Heart left ventricle (tissue), 16 donors: ENCODE measurements at regions not wholly inside any gene's neighbourhood (a gene's known extent, or its start where the extent isn't known, plus 50 kb on each side); places are given as distances from the start of the nearest gene placed in this dataset.

Experiments used
- ATAC-seq, 4 donors: fragments of 200-7000 bp; cut with Tn5 transposase; one replicate each; pipeline ENCODE4 v1.9.1; 2020 to 2022; ENCODE audit warnings: moderate library complexity in 4 of 4, mild to moderate bottlenecking in 3 of 4, moderate number of reproducible peaks in 1 of 4
- DNase-seq, 5 donors: peaks; one replicate each; pipeline ENCODE4 v3.0.0-alpha.2; 2020
- H3K27ac ChIP-seq, 12 donors: fragments of 200-600 bp; sonication (generic) in 4 of 12; one replicate each; pipeline versions ENCODE4 v1.5.0 to v1.8.0; 2016 to 2022; ENCODE audit warnings: mild to moderate bottlenecking in 2 of 12
- H3K27me3 ChIP-seq, 9 donors: fragments of 200-600 bp; sonication (generic) in 2 of 9; one replicate each; pipeline versions ENCODE4 v1.5.1 to v1.8.0; 2016 to 2022; ENCODE audit warnings: mild to moderate bottlenecking in 3 of 9
- H3K36me3 ChIP-seq, 9 donors: fragments of 200-600 bp; sonication (generic) in 2 of 9; one replicate each; pipeline versions ENCODE4 v1.5.0 to v1.8.0; 2018 to 2022; ENCODE audit warnings: mild to moderate bottlenecking in 2 of 9
- H3K4me1 ChIP-seq, 12 donors: fragments of 200-600 bp; sonication (generic) in 4 of 12; one replicate each; pipeline versions ENCODE4 v1.5.0 to v1.8.0; 2016 to 2022; ENCODE audit warnings: mild to moderate bottlenecking in 3 of 12
- H3K4me3 ChIP-seq, 12 donors: fragments of 200-600 bp; sonication (generic) in 4 of 12; one replicate each; pipeline versions ENCODE4 v1.5.0 to v1.8.0; 2017 to 2022; ENCODE audit warnings: mild to moderate bottlenecking in 9 of 12, moderate library complexity in 4 of 12
- H3K9me3 ChIP-seq, 12 donors: fragments of 200-600 bp; sonication (generic) in 4 of 12; one replicate each; pipeline versions ENCODE4 v1.5.0 to v1.8.0; 2016 to 2022; ENCODE audit warnings: mild to moderate bottlenecking in 1 of 12
- POLR2A ChIP-seq, 2 donors: fragments of 450-650 bp; IDR thresholded peaks; one replicate each; pipeline ENCODE4 v1.6.1; 2017; ENCODE audit warnings: antibody characterized with exemption in 2 of 2, mild to moderate bottlenecking in 2 of 2, moderate library complexity in 2 of 2
- WGBS, 4 donors: extraction: QIAGEN DNeasy Blood & Tissue Kit in 2 of 4; methylation state at CpG; one replicate each; pipeline versions ENCODE4 v1.1.5 to v1.1.7; 2013 to 2018; 5-methylcytosine and 5-hydroxymethylcytosine counted together
- intact Hi-C, 10 donors: fragments of 100-400 bp; cut with DNase I; formaldehyde crosslinking; loops; one replicate each; pipeline versions ENCODE4 v1.11.1 to v1.14.2; 2022
- TF ChIP-seq, protein P1 (sequence below), 12 donors: fragments of 200-600 bp; sonication (generic) in 4 of 12; IDR thresholded peaks; one replicate each; pipeline versions ENCODE4 v1.5.0 to v1.8.0; 2018 to 2022; ENCODE audit warnings: antibody characterized with exemption in 12 of 12, mild to moderate bottlenecking in 5 of 12
- donor health status: ischemic (EF 13 %, LVEDD 7.1; RV severe dilation, severe dysfunction).
- donor health status: healthy with polysubstance abuse.
- donor health status: DM: no; HTN: yes; CAD: no.
- donor health status: DM: no; HTN: no; CAD: no.
- donor health status: ischemic (EF 25% LVEDD 6.9; RV normal size, moderate dysfunction).
- donor health status: ischemic (EF 25% LVEDD 5.7; RV mildly dilated, moderate dysfunction).
- donor health status: healthy.
- donor health status: DM: yes; HTN: yes; CAD: no.
- donor health status: ischemic (EF 35%, LVEDD 5.7; RV mildly dilated, moderate dysfunction).
- donor health status: nonischemic (EF 11% LVEDD 7.7; RV severe dilation, severe dysfunction).
- donor health status: DM: yes; HTN: yes; CAD: no.
- donor health status: PGD.
- donor health status: ischemic (EF 29% LVEDD 5.4; RV normal size, mild dysfunction).
- donor health status: nonischemic (EF 23%, LVEDD 6.1; RV moderate dilation, normal function).

DNA sequence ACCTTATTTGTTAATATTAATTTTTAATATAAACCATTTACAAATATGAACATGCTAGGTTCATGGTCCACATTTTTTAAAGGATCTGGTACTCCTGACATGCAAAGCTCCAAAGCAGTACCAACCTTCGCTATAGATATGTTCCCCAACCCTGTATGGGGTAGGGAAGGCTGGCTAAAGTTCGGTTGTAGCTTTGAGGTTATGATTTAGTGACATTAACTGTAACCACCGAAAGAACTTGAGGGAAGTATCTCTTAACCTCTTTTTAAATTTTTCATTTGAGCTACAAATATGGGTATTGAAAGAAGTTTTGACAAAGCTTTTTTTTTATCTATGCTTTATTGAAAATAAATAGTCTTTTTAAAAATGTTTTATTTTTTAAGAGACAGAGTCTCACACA, 115.5 kb downstream of the DYRK2 start:
- intact Hi-C loops = no loop called here
- Histone ChIP-seq H3K9me3 (no peaks in the 10 kb centered on the region), H3K36me3 (no peaks in the 10 kb centered on the region), H3K27ac (no peak overlapping the region), H3K27me3 (no peaks in the 10 kb centered on the region), H3K4me1 (peaks cover 0 to 13% (median under 1%) of the 10 kb centered on the region in 12 donors), H3K4me3 (no peak overlapping the region)
- ATAC-seq (no peak), DNase-seq (no peak)
- WGBS, 4 donors = 92 to 97% (median 95%) methylated on average over 3 of the region's 3 CpGs
- TF ChIP-seq, protein P1, sequence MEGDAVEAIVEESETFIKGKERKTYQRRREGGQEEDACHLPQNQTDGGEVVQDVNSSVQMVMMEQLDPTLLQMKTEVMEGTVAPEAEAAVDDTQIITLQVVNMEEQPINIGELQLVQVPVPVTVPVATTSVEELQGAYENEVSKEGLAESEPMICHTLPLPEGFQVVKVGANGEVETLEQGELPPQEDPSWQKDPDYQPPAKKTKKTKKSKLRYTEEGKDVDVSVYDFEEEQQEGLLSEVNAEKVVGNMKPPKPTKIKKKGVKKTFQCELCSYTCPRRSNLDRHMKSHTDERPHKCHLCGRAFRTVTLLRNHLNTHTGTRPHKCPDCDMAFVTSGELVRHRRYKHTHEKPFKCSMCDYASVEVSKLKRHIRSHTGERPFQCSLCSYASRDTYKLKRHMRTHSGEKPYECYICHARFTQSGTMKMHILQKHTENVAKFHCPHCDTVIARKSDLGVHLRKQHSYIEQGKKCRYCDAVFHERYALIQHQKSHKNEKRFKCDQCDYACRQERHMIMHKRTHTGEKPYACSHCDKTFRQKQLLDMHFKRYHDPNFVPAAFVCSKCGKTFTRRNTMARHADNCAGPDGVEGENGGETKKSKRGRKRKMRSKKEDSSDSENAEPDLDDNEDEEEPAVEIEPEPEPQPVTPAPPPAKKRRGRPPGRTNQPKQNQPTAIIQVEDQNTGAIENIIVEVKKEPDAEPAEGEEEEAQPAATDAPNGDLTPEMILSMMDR (IDR thresholded peaks at IDR 0.05) = no peak
- no peak for TF ChIP-seq POLR2A (IDR thresholded peaks at IDR 0.05)

DNA sequence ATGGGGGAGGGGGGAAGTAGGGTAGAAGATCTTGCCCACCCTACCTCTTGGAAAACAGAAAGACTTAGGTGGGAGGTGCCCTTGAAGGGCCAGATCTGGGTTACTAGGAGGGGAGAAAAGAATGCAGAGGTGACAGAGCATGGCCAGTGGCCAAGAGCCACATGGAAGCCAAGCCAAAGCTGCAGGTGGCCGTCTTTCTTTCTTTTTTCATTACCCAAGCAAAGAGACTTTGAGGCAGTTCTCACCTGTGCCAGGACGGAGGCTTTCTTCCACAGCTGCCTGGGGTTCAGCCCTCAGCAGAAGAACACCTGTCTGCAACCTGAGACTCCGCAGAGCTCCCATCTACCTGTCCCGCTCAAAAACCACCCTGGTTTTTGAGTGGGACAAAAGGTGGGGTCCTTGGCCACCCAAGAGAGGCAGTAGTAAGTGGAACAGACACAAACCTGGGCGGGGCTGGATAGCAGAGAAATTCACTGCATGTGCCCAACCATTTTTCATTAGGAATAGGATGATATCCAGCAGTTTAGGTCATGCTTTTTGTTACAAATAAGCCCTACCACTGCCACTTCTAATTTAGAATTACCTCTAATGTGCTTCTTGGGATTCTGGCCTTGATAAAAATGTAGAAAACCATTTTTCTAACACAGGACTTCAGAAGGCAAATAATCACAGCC, 116.5 kb downstream of the DYRK2 start:
- no peak for DNase-seq
- no peak overlapping the region for H3K27ac ChIP-seq
- H3K9me3 ChIP-seq = no peaks in the 10 kb centered on the region
- intact Hi-C loops = no loop called here
- H3K27me3 ChIP-seq = no peaks in the 10 kb centered on the region
- H3K4me1 ChIP-seq = peaks cover 0 to 13% (median 0%) of the 10 kb centered on the region in 12 donors
- ATAC-seq = no peak
- 84 to 90% (median 87%) methylated on average over 5 of the region's 5 CpGs for WGBS, 4 donors
- no peak for TF ChIP-seq POLR2A (IDR thresholded peaks at IDR 0.05)
- TF ChIP-seq, protein P1 (IDR thresholded peaks at IDR 0.05) = no peak
- H3K36me3 ChIP-seq = no peaks in the 10 kb centered on the region
- H3K4me3 ChIP-seq = no peak overlapping the region

DNA sequence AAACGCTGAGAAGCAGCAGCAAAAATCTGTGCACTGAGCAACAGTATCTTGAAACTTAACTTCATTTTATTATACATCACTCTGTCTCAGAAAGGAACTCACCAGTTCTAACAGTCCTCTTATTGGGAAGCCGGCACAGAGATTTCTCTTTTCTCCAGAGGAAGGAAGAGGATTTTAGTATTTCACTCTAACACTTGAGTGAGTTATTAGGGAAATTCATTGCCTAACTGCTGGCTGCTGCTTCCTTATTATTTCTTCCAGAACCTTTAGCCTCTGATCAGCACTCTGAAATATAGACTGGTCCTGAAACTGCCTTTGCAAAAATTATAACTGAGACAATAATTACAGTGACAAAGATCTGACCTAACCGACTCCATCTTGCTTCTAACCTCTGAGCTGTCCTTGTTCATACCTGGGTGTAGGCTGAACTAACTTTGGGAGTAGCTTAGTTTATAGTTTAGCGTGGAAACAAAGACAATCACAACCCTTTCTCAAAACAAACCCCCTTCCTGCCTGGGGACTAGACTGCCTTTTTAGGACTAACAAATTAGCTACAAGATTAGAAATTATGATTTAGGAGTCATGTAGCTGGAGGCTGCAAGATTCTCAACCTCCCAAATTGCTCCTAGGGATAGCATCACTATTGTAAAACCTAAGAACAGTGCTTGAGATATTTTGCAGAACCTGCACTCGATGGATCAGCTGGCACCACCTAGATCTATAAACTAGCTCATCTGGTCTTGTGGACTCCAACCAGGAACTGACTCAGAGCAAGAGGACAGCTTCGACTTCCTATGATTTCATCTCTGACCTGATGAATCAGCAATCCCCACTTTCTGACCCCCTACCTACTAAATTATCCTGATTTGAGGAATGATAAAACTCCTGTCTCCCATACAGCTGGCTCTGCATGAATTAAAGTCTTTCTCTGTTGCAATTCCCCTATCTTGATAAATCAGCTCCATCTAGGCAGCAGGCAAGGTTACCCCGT, 117.5 kb downstream of the DYRK2 start:
- H3K27ac ChIP-seq = no peak overlapping the region
- no peak for ATAC-seq
- TF ChIP-seq, protein P1 (IDR thresholded peaks at IDR 0.05) = no peak
- TF ChIP-seq POLR2A (IDR thresholded peaks at IDR 0.05) = no peak
- no peaks in the 10 kb centered on the region for H3K27me3 ChIP-seq
- no peak overlapping the region for H3K4me3 ChIP-seq
- intact Hi-C loops = no loop called here
- H3K4me1 ChIP-seq = peaks cover 0 to 13% (median 0%) of the 10 kb centered on the region in 12 donors
- no peaks in the 10 kb centered on the region for H3K36me3 ChIP-seq
- H3K9me3 ChIP-seq = no peaks in the 10 kb centered on the region
- WGBS, 4 donors = 69 to 76% (median 69%) methylated on average over 7 of the region's 7 CpGs
- DNase-seq = no peak
